ENCODE measurements at regions not wholly inside any gene's neighbourhood (a gene's known extent, or its start where the extent isn't known, plus 50 kb on each side); places are given as distances from the start of the nearest gene placed in this dataset.

- no peak for TF ChIP-seq POLR2AphosphoS5 (IDR thresholded peaks at IDR 0.05; ENCODE audit: low read depth, low read length)
- TF ChIP-seq CTCF (IDR thresholded peaks at IDR 0.05; ENCODE audit: control extremely low read depth in 1 of 3, insufficient read depth in 1 of 3, low read depth in 1 of 3, low read length in 3 of 3): no peak
- TF ChIP-seq YY1 (IDR thresholded peaks at IDR 0.05; ENCODE audit: low read depth, low read length): no peak
- no peak for TF ChIP-seq POLR2A (IDR thresholded peaks at IDR 0.05; ENCODE audit: control extremely low read depth in 1 of 2, low read depth in 2 of 2, low read length in 2 of 2)
- TF ChIP-seq ZNF274 (IDR thresholded peaks at IDR 0.05; ENCODE audit: borderline replicate concordance, extremely low read depth, low read length): no peak
- no peak for TF ChIP-seq RXRA (IDR thresholded peaks at IDR 0.05; ENCODE audit: insufficient read depth, low read depth, low read length)
Observed at GRCh38 chr5:173807181-173807655, 80.9 kb upstream of the CPEB4 start.
